OCI-LY7 (cell line): ENCODE measurements at regions not wholly inside any gene's neighbourhood (a gene's known extent, or its start where the extent isn't known, plus 50 kb on each side); places are given as distances from the start of the nearest gene placed in this dataset.

Source experiments
- BruUV-seq: library from RNA; stranded (reverse); fragments of 400-500 nt; replicated peaks from 2 replicates; lab custom pipeline; 2021; lab: Mats Ljungman, UMichigan
- CTCF ChIA-PET: fragments of 300-600 bp; sonication (Branson Sonifier 250); formaldehyde crosslinking; loops from one replicate; lab custom pipeline; 2022; ENCODE audit warnings: antibody characterized with exemption; ENCODE audit not compliant: unreplicated experiment; lab: Charles Lee
- POLR2A ChIA-PET: fragments of 300-600 bp; sonication (Branson Sonifier 250); formaldehyde crosslinking; loops from one replicate; lab custom pipeline; 2022; ENCODE audit warnings: antibody characterized with exemption; lab: Charles Lee
- DNase-seq: peaks from one replicate; pipeline ENCODE4 v3.0.0-alpha.2; 2015; ENCODE audit warnings: low spot score
- H2AFZ ChIP-seq: fragments of 200-600 bp; sonication (generic), shearing (Covaris generic); 2 replicates; pipeline ENCODE4 v1.6.1; 2014; ENCODE audit warnings: mild to moderate bottlenecking, antibody characterized with exemption, low read length, moderate library complexity
- H3K27ac ChIP-seq: fragments of 200-600 bp; sonication (generic); 2 replicates; pipeline ENCODE4 v1.5.1; 2014; ENCODE audit warnings: mixed run types, low read depth, mild to moderate bottlenecking, moderate library complexity, low read length, inconsistent platforms; ENCODE audit not compliant: poor library complexity, severe bottlenecking
- H3K36me3 ChIP-seq: fragments of 200-600 bp; sonication (generic); 2 replicates; pipeline ENCODE4 v1.6.1; 2014; ENCODE audit warnings: mild to moderate bottlenecking, antibody characterized with exemption, low read length, moderate library complexity, mixed read lengths; ENCODE audit not compliant: insufficient read depth
- H3K4me1 ChIP-seq: fragments of 200-600 bp; sonication (generic); 2 replicates; pipeline ENCODE4 v1.5.1; 2014; ENCODE audit warnings: mild to moderate bottlenecking, low read length; ENCODE audit not compliant: insufficient read depth, poor library complexity, severe bottlenecking
- H3K4me2 ChIP-seq: fragments of 200-600 bp; sonication (generic); 2 replicates; pipeline ENCODE4 v1.6.1; 2014; ENCODE audit warnings: mild to moderate bottlenecking, low read length
- H3K4me3 ChIP-seq: fragments of 200-600 bp; sonication (generic); 2 replicates; pipeline ENCODE4 v1.5.1; 2014; ENCODE audit warnings: mild to moderate bottlenecking, low read depth, low read length; ENCODE audit not compliant: poor library complexity, severe bottlenecking
- H3K79me2 ChIP-seq: fragments of 200-600 bp; sonication (generic); 2 replicates; pipeline ENCODE4 v1.6.1; 2016; ENCODE audit warnings: low read depth, mild to moderate bottlenecking, low read length, moderate library complexity, mixed read lengths; ENCODE audit not compliant: insufficient read depth
- H3K9me2 ChIP-seq: fragments of 200-600 bp; sonication (generic); 2 replicates; pipeline ENCODE4 v1.6.1; 2016; ENCODE audit warnings: mild to moderate bottlenecking, low read length, mixed read lengths; ENCODE audit not compliant: insufficient read depth
- H3K9me3 ChIP-seq: fragments of 200-600 bp; sonication (generic); 2 replicates; pipeline ENCODE4 v1.6.1; 2014; ENCODE audit warnings: mild to moderate bottlenecking, mixed run types, low read length, mixed read lengths
- H4K20me1 ChIP-seq: fragments of 200-600 bp; sonication (generic); 2 replicates; pipeline ENCODE4 v1.6.1; 2014; ENCODE audit warnings: mild to moderate bottlenecking, antibody characterized with exemption, low read length, moderate library complexity, mixed read lengths; ENCODE audit not compliant: insufficient read depth
- EZH2phosphoT487 ChIP-seq: fragments of 200-600 bp; sonication (generic); IDR thresholded peaks from 2 replicates; pipeline ENCODE4 v1.6.1; 2018; ENCODE audit warnings: low read depth, borderline replicate concordance, mild to moderate bottlenecking, mixed run types, antibody characterized with exemption, low read length, moderate library complexity, mixed read lengths
- intact Hi-C: fragments of 100-400 bp; cut with micrococcal nuclease; formaldehyde crosslinking; loops from one replicate; pipeline ENCODE4 v1.10.0; 2022; ENCODE audit not compliant: unreplicated experiment
- TF ChIP-seq, protein P1 (sequence below): fragments of 200-600 bp; sonication (generic); conservative IDR thresholded peaks from 2 replicates; pipeline ENCODE4 v1.5.1; 2014; ENCODE audit warnings: mild to moderate bottlenecking, antibody characterized with exemption, low read length, moderate library complexity, mixed read lengths

DNA sequence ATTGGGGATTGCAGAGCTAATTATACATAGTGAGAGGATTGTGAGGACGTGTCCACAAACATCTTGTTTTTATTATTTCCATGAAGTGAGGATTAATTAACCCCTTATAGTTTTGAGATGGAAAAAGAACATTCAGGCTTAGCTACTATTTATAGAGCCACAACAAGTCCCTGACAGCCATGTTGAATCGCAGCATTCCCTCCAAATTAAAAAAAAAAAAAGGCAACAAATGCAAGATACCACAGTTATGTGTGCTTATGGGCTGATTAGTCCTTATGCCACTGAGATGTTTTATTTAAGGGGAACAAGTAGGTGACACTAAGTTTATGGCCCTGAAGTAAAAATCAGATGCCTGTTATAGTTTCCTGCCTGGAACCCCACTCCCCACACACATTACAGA lies 350.3 kb downstream of the GPAM start:
- POLR2A ChIA-PET, result interaction anchor here (0.6 to 0.7 kb wide), 4 partner anchors 74 to 1818 kb away, joined by 3 to 7 read pairs (median 5); no protein-coding TSS in a partner anchor
- H3K27ac ChIP-seq, result no peak overlapping the region
- CTCF ChIA-PET, result no interaction called here
- H3K36me3 ChIP-seq, result no peaks in the 10 kb centered on the region
- no peaks in the 10 kb centered on the region for H3K4me1 ChIP-seq
- H4K20me1 ChIP-seq, result no peaks in the 10 kb centered on the region
- no peak overlapping the region for H3K4me2 ChIP-seq
- DNase-seq, result no peak
- H3K9me2 ChIP-seq, result no peaks in the 10 kb centered on the region
- no peaks in the 10 kb centered on the region for H3K9me3 ChIP-seq
- no peaks in the 10 kb centered on the region for H3K79me2 ChIP-seq
- H2AFZ ChIP-seq, result no peak overlapping the region
- no TSS peak for BruUV-seq
- intact Hi-C loops, result no loop called here
- no peak for TF ChIP-seq EZH2phosphoT487
- TF ChIP-seq, protein P1, sequence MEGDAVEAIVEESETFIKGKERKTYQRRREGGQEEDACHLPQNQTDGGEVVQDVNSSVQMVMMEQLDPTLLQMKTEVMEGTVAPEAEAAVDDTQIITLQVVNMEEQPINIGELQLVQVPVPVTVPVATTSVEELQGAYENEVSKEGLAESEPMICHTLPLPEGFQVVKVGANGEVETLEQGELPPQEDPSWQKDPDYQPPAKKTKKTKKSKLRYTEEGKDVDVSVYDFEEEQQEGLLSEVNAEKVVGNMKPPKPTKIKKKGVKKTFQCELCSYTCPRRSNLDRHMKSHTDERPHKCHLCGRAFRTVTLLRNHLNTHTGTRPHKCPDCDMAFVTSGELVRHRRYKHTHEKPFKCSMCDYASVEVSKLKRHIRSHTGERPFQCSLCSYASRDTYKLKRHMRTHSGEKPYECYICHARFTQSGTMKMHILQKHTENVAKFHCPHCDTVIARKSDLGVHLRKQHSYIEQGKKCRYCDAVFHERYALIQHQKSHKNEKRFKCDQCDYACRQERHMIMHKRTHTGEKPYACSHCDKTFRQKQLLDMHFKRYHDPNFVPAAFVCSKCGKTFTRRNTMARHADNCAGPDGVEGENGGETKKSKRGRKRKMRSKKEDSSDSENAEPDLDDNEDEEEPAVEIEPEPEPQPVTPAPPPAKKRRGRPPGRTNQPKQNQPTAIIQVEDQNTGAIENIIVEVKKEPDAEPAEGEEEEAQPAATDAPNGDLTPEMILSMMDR, result no peak
- no peak overlapping the region for H3K4me3 ChIP-seq

DNA sequence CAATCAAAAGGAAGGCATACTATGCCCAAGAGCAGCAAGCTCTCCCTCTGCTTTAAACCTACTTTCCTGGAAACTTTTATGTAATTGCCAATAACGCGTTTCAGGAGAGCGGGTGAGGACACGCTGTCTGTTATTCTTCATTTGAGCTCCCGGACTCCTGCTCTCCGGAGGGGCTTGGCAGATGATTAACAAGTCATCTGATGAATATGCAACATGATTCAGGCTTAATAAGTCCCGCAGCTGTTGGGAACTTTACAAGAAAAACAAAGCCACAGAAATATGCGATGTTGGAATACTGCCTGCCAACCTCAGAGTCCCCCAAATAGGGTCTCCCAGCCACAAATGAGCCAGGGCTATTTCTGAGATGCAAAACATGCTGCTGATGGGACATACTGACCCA lies 348.0 kb downstream of the GPAM start:
- POLR2A ChIA-PET, result no interaction called here
- no peaks in the 10 kb centered on the region for H3K36me3 ChIP-seq

DNA sequence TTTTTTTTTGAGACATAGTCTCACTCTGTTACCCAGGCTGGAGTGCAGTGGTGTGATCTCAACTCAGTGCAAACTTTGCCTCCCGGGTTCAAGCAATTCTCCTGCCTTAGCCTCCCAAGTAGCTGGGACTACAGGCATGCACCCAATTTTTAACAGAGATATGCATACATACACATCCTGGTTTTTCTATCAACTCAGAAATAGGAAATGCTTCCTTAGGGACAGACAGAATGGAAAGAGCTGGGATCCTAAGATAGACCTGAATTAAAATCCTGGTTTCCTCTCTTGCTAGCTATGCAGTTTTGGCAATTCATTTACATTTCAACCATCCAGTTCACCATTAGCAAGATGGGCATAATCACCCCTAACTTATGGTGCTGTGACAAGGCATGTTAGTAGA lies 347.5 kb downstream of the GPAM start:
- H3K36me3 ChIP-seq, result no peaks in the 10 kb centered on the region
- no peaks in the 10 kb centered on the region for H3K9me2 ChIP-seq
- no peak overlapping the region for H3K4me2 ChIP-seq
- POLR2A ChIA-PET, result no interaction called here
- CTCF ChIA-PET, result no interaction called here
- no peak overlapping the region for H3K4me3 ChIP-seq
- no peaks in the 10 kb centered on the region for H3K9me3 ChIP-seq
- H3K4me1 ChIP-seq, result no peaks in the 10 kb centered on the region
- H3K79me2 ChIP-seq, result no peaks in the 10 kb centered on the region
- H3K27ac ChIP-seq, result no peak overlapping the region
- intact Hi-C loops, result no loop called here
- TF ChIP-seq EZH2phosphoT487, result no peak
- TF ChIP-seq, protein P1, result no peak
- BruUV-seq, result no TSS peak
- H4K20me1 ChIP-seq, result no peaks in the 10 kb centered on the region
- DNase-seq, result no peak
- no peak overlapping the region for H2AFZ ChIP-seq

More for the DNA sequence above, 348.0 kb downstream of the GPAM start:
- CTCF ChIA-PET, result no interaction called here
- Histone ChIP-seq H3K9me3 (no peaks in the 10 kb centered on the region), H2AFZ (no peak overlapping the region), H3K4me3 (no peak overlapping the region), H4K20me1 (no peaks in the 10 kb centered on the region), H3K27ac (no peak overlapping the region), H3K9me2 (no peaks in the 10 kb centered on the region), H3K4me2 (no peak overlapping the region), H3K79me2 (no peaks in the 10 kb centered on the region), H3K4me1 (no peaks in the 10 kb centered on the region)
- intact Hi-C loops, result no loop called here
- no peak for DNase-seq
- TF ChIP-seq, protein P1, result no peak
- TF ChIP-seq EZH2phosphoT487, result no peak
- BruUV-seq, result no TSS peak
